NCI-H2029 treated with DMSO at 0.1 percent for 48 hours (cell line): ENCODE measurements at regions not wholly inside any gene's neighbourhood (a gene's known extent, or its start where the extent isn't known, plus 50 kb on each side); places are given as distances from the start of the nearest gene placed in this dataset.

Experiments
- DNase-seq: peaks from one replicate; lab custom pipeline; 2025; lab: John Stamatoyannopoulos, UW

- DNase-seq: no peak
Observed at GRCh38 chr2:5539282-5540165, 152.7 kb upstream of the SOX11 start.

DNA sequence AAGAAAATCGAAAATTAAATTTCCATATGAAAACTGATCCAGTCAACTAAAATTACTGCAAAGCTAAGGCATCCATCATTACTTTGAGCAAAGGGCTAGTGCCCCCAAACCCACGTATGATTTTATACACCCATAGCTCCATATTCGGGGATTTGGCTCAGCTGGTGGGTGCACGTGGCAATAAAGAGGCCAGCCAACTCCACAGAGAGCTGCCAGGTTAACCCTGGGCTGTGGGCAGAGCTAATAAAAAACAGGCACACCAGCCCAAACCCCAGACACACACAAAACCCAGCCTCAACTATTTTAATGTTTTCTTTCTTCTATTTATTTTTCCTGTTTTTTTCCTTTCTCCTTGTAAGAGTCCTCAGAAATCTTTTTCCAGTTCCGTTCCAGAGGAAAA, 151.3 kb upstream of the SOX11 start:
- DNase-seq: no peak

DNA sequence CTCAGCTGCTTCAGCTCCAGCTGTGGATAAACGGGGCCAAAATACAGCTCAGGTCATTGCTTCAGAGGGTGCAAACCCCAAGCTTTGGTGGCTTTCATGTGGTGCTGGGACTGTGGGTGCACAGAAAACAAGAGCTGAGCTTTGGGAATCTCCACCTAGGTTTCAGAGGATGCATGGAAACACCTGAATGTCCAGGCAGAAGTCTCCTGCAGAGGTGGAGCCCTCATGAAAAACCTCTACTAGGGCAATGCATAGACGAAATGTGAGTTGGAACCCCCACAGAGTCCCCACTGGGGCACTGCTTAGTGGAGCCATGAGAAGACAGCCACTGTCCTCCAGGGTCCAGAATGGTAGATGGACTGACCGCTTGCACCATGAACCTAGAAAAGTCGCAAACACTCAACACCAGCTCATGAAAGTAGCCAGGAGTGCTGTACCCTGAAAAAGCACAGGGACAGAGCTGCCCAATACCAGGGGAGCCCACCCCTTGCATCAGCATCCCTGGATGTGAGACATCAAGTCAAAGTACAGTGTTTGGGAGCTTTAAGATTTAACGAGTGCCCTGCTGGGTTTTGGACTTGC, 147.9 kb upstream of the SOX11 start:
- DNase-seq: no peak

DNA sequence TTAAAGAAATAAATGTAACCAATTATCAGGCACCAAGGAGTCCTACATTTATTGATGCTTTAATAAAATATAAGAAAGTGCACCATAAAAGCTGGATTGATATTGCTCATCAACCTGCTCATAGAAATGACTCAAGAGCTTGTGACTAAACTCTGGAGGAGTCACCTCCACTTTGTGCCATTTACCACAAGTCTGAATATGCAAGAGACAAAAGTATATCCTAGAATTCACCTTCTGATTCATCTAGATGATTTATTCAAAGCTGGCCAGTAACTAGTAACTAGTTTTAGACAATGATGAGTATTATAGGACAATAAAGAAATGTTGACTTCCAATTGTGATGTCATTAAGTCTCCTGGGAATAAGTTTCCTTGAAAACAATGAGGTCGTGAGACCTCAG, 146.0 kb upstream of the SOX11 start:
- DNase-seq: no peak

DNA sequence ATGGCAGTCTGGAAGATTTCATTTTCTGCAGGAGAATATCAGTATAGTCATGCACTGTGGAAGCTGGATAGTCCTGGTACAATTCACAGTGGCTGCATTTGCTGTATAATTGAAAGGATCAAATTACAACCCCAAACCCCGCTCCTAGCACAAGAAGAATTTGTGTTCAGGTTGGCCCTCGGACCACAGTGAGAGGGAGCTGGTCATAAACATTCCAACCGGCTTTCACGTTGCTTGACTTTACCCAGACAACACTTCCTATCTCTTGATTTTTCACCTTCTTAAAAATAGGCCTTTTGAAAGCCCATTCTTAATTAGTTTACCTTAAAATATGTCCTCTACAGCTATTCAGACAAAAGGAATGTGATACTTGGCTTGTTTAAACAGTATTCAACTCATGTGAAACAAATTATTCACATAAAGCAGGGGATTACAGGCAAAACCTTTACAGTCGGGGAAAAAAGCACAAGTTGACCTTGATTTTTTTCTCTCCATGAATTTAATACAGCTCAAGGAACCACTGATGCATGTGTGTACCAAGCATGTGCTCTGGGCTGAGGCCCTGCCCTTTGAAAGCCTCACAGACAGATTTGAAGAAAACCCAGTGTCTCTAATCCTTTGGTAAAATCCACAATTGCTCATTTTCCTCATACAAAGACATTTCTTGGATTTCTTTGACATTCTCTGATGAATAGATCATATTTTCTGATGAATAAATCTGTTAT, 143.0 kb upstream of the SOX11 start:
- DNase-seq: no peak

DNA sequence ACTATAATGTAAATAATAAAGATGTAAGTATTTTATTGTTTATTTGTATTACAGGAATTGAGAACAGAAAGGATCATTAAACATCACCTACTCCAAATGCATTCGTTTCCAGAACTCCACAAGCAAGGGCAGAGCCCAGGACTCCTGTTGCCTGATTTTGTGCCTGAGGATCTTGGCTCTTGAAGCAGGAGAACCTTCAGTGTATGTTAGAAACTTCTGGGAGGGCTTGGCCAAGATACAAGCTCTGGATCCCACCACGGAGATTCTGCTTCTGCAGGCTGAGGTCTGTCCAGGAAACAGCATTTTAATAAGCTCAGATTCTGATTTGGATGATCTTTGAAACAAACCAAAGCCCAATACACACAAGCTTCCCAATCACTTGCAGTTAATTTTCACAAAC, 142.4 kb upstream of the SOX11 start:
- DNase-seq: no peak

GRCh38 chr2:5555636-5556035, 136.5 kb upstream of the SOX11 start:
- no peak for DNase-seq

DNA sequence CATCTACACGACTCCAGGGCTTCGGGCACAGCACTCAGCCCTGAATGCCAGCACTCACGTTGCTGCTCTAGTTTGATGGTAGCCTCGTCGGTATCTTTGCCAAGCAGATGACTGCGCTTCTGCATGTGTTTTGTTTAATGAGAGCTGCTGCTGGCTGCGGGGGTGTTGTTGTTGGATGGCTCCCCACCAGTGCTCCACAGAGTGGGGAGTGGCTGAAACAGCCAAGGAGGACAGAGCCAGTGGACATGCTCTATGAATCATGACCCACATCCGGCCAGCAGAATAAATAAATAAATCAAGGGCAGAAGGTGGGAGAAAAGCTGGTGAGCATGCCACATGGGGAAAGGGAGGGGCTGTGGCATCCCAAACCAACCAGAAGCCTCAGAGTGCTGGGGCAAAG, 131.2 kb upstream of the SOX11 start:
- DNase-seq: no peak

GRCh38 chr2:5562426-5562825, 129.8 kb upstream of the SOX11 start:
- no peak for DNase-seq

DNA sequence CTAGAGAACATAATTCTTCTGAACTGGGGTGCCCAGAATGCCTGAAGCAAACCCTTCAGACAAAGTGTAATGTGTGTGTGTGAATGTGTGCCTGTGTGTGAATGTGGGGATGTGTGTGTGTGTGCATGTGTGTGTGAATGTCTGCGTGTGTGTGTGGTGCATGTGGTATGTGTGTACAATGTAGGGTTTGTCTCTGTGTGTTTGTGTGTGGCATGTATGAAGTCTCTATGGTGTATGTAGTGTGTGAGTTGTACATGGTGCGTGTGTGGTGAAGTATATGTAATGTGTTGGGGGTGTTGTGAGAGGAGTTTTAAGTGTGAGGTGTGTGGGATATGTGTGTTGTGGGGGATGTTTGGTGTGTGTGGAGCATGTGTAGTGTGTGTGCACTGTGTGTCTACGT, 129.3 kb upstream of the SOX11 start:
- DNase-seq: no peak

- no peak for DNase-seq
Observed at GRCh38 chr2:5563411-5563810, 128.8 kb upstream of the SOX11 start.

- DNase-seq: no peak
Observed at GRCh38 chr2:5569256-5569655, 122.9 kb upstream of the SOX11 start.

DNA sequence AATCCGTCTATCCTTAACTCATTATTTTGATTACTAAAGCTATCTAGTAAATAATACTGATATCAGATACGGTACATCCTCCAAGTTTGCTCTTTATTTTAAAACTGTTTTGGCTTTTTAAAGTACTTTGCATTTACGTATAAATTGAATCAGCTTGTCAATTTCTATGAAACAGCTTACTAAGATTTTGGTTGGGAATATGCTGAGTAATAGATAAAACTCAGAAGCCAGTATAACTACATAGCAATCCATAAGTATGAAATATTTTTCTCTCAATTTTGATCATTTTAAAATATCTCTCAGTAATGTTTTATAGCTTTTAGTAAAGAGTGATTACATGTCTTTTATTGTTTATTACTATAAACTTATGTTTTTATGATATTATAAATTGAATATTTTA, 116.2 kb upstream of the SOX11 start:
- no peak for DNase-seq

- DNase-seq: no peak
Observed at GRCh38 chr2:5587766-5588165, 104.4 kb upstream of the SOX11 start.

GRCh38 chr2:5588601-5589000, 103.6 kb upstream of the SOX11 start:
- DNase-seq: no peak

DNA sequence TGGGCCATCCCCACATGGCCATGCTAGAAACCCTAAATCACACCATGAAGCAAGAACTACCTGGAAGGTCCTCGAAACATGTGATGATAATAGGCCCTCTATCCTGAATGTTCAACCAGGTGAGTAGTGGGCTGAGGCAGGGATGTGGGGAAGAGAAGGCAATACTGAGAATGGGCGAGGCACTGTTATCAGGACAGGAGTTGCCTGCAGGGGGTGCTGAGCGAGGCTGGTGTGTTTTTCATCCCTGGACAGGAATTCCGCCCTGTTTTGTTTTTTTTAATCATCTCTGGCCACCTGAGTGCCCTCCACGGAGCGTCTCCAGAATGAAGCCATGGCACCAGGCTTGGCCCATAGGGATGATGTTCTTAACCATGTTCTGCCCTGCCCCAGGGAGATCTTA, 103.0 kb upstream of the SOX11 start:
- no peak for DNase-seq

- no peak for DNase-seq
Observed at GRCh38 chr2:5590886-5591285, 101.3 kb upstream of the SOX11 start.

DNA sequence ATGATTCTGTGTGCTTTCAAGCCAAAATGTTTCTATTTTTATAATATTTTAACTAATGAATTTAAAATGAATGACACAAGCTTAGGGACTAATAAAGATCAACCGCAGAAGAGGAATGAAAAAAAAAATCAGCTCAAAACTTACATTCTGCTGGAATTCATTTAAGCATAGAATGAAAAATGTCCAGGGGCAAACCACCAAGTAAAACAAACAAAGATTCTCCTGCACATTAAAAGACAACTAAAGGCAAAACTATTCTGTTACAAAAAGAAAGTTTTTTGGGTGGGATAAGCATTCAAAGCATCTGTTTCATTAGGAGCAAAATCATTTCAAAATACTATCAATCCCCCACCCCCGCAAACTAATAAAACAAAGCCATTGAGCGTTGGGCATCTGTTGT, 99.3 kb upstream of the SOX11 start:
- no peak for DNase-seq

DNA sequence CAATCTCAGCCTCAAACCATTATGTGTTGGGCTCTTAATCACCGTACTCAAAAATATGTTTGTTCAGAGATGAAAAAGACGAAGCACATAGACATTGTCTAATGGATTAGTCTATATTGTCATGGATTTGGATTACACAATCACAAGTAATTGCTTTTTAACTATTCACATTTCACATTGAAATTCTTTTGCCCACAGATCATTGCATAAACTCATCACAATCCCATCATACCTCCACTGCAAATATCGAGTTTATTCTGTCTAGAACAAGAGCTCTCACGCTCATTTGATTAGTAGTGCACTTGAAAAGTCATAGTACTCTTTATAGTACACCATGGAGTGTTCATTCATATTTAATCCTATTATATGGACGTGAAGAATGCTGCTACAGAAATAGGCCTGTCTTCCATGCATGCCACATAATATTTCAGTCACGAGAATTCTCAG, 97.9 kb upstream of the SOX11 start:
- no peak for DNase-seq

DNA sequence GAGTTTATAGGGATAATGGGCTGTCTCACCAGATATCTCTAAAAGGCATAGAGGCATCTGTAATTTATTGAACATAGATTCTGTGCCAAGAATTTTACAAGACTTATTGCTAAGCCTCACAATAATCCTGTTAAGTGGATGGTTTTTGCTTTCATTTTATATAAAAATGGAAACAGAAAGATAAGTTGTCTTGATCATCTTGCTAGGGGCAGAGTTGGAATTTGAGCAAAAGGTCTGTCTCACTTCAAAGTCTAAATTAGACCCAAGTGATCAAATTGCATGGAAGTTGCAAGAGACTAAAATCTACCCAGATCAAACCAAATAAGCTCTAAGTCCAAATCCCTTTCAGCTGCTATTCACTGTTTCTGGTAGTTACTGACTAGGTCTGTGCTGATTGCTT, 95.3 kb upstream of the SOX11 start:
- DNase-seq: no peak

DNA sequence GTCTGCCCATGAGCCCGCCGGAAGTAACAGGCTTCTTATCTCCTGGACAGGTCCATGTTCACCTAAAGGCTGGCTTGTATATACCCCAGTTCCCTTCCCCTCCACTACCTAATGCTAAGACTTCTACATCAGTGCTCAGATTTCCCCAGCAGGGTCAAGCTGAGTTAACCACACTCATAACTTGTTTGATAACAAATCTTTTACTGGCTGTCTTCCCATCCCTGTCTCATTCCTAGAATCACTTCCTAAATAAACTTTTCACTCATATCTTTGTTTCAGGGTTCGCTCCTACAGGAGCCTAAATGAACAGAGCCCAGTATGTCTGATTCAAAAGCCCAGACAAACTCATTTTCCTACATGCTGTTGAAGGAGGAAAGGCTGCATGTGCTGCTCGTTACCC, 94.0 kb upstream of the SOX11 start:
- DNase-seq: no peak

GRCh38 chr2:5609201-5609600, 83.0 kb upstream of the SOX11 start:
- no peak for DNase-seq

DNA sequence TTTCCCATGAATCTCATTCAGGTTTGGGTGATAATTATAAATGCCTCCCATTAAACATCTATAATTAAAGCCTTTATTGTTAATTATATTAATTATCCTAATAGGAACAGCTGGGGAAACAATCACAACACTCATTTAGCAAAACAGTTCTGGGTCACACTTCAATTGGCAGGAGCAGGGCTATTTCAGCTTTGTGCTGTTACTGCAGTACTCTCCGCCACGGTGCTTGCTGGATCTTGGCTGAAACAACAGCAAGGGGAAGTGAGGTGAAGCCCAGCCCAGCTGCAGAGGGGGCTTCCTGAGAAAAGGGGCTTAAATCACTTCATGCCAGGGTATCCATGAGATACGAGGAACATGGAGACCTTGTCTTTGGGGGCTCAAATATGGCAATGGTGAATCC, 79.5 kb upstream of the SOX11 start:
- DNase-seq: no peak
